HUES48 (cell line): ENCODE measurements at regions not wholly inside any gene's neighbourhood (a gene's known extent, or its start where the extent isn't known, plus 50 kb on each side); places are given as distances from the start of the nearest gene placed in this dataset.

ENCODE experiments used
- H3K27ac ChIP-seq: one replicate; pipeline ENCODE4 v1.7.0; 2013; ENCODE audit warnings: low read depth, low read length, inconsistent platforms
- H3K27me3 ChIP-seq: 2 replicates; pipeline ENCODE4 v1.6.1; 2013; ENCODE audit warnings: mild to moderate bottlenecking, low read length; ENCODE audit not compliant: control insufficient read depth, insufficient read depth
- H3K36me3 ChIP-seq: 2 replicates; pipeline ENCODE4 v1.6.1; 2013; ENCODE audit warnings: low read length; ENCODE audit not compliant: control insufficient read depth, insufficient read depth
- H3K4me1 ChIP-seq: 2 replicates; pipeline ENCODE4 v1.6.1; 2013; ENCODE audit warnings: mild to moderate bottlenecking, low read length; ENCODE audit not compliant: control insufficient read depth, insufficient read depth
- H3K4me3 ChIP-seq: 2 replicates; pipeline ENCODE4 v1.5.1; 2013; ENCODE audit warnings: mild to moderate bottlenecking, low read depth, low read length
- H3K9ac ChIP-seq: 2 replicates; pipeline ENCODE4 v1.6.1; 2013; ENCODE audit warnings: mild to moderate bottlenecking, low read depth, low read length, moderate library complexity
- H3K9me3 ChIP-seq: 2 replicates; pipeline ENCODE4 v1.6.1; 2013; ENCODE audit warnings: low read length; ENCODE audit not compliant: control insufficient read depth, insufficient read depth

DNA sequence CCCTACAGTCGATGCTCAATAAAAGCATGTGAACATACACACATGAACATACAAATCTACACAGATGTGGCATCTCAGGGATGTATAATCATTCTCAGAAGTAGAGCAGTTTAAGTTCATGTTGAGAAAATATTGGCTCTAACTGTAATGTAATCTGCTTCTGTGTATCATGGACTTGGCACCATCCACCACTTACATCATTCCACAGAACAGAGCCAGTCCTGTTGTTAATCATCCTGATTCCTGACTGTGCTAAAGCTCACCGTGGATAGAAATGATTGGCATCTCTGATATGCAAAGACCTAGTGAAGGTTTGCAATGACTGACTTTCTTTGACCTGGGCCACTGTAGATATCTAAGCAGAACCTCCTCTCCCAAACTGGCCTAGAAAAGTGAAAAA is 1141.3 kb downstream of the BCL11B start:
- Histone ChIP-seq H3K4me3 (no peak overlapping the region), H3K4me1 (no peaks in the 10 kb centered on the region), H3K9ac (no peak overlapping the region), H3K9me3 (peaks cover 3% of the 10 kb centered on the region; the same call in 1 of the 2 replicates), H3K36me3 (no peaks in the 10 kb centered on the region), H3K27ac (no peak overlapping the region), H3K27me3 (no peaks in the 10 kb centered on the region)

DNA sequence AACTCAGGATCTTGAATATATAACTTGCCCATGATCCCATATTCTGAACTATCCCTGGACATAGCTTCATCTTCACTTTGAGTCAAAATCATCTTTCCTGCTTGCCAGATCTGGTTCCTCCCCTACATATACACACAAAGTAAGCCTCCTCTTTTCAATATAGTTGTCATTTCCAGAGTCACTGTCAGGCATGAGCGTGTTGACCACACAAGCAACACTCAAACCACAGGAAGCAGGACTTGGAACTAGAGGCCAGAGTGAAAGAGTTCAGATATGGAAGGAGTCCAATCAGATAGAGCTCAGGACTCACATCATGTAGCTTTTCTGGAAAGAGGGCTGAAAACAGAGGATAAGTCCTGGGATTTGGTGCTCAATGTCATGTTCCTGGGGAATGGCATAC is 1140.6 kb downstream of the BCL11B start:
- H3K27me3 ChIP-seq = no peaks in the 10 kb centered on the region
- no peaks in the 10 kb centered on the region for H3K9me3 ChIP-seq
- no peak overlapping the region for H3K9ac ChIP-seq
- no peak overlapping the region for H3K27ac ChIP-seq
- H3K4me3 ChIP-seq = no peak overlapping the region
- no peaks in the 10 kb centered on the region for H3K4me1 ChIP-seq
- no peaks in the 10 kb centered on the region for H3K36me3 ChIP-seq

DNA sequence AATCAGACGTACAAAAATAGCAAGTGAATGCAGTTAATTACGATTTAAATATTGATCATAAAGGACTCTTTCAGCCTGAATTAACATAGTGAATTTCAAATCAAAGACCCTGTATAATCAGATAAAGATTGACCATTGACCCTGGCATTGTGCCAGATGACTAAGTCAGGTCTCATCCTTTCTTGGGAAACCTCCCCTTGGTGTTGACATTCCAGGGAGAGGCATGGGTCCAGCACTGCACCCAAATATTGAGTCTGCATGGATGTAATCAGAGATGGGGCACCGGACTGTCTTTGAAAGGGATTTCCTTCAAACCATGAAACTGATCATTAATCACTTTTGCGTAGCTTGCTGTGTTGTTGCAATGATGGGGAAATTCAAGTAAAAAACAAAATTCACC is 1138.2 kb downstream of the BCL11B start:
- peaks cover 16% of the 10 kb centered on the region for H3K4me1 ChIP-seq
- no peak overlapping the region for H3K4me3 ChIP-seq
- H3K9ac ChIP-seq = no peak overlapping the region
- H3K36me3 ChIP-seq = no peaks in the 10 kb centered on the region
- no peak overlapping the region for H3K27ac ChIP-seq
- no peaks in the 10 kb centered on the region for H3K9me3 ChIP-seq
- no peaks in the 10 kb centered on the region for H3K27me3 ChIP-seq

DNA sequence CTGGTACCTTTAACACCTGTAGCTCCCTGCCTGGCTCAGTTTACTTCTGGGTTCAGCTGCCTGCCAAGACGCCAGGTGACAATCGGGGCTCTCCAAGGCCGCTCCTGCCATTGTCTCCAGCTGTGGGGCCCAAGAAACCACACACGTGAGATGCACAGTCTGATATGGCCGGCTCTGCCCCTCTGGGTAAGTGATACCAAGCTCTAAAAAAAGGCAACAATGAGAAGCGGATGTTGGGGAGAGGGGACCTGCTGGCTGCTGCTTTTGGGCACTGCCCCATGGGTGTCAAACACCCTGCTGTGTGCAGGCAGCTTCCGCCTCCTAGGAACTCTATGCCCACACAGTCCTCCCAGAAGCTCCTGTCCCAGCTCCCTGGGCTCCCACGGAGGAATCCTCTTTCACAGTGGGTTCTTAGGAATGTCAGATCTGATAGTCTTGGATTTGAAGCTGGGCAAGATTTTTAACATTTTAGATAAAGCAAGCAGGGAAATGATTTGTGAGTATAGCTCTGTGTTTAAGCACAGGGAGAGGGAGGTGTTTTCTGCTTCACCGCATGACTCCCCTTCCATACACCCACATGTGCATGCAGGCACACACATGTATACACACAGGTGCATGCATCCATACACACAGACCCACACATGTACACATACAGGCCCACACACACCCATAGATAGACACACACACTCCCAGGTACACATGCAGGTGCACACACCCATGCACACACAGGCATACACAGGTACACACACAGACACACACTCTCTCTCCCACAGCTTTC is 1135.8 kb downstream of the BCL11B start:
- Histone ChIP-seq H3K36me3 (no peaks in the 10 kb centered on the region), H3K27ac (no peak overlapping the region), H3K9me3 (no peaks in the 10 kb centered on the region), H3K9ac (no peak overlapping the region), H3K27me3 (no peaks in the 10 kb centered on the region), H3K4me3 (no peak overlapping the region), H3K4me1 (peaks cover 16% of the 10 kb centered on the region)

DNA sequence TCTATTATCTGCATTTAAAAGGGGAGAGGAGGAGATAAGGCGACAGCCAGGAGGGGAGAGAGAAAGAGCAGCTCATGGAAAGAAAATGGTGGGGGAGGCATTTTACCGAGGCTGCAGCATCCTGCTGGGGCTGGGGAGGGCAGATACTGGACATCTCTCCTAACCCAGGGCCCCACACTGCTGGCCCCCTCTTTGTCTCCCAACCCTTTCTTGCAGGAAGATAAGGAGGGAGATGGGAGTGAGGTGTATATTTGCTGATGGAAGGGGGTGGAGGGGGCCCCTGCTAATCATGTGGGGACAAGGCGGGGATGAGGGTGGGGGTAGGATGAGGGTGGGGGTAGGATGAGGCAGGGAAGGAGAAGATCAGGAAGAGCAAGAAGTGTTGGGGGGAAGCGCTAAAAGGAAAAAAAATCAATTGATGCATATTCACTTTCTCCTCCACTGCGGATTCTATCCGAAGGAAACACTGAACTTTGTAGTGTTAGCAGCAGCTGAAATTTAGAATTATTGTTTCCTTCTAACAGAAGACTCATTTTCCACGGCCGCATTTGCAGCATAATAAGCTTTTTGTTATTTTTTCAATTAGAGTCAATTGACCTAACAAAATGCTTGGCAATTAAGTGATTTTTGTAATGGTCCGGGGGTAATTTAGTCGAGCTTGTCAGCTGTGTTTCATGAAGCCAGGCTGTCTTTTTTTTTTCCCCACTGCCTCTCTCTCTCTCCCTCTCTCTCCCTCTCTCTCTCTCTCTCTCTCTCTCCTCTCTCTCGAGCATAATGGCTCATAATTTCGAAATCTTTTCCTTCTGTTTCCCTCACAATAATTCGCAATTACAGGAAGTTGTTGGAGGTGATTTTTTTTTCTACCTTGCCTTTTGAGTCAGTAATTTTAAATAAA is 1134.6 kb downstream of the BCL11B start:
- peaks cover 16% of the 10 kb centered on the region for H3K4me1 ChIP-seq
- H3K27me3 ChIP-seq = no peaks in the 10 kb centered on the region
- H3K27ac ChIP-seq = no peak overlapping the region
- no peaks in the 10 kb centered on the region for H3K9me3 ChIP-seq
- no peaks in the 10 kb centered on the region for H3K36me3 ChIP-seq
- H3K4me3 ChIP-seq = no peak overlapping the region
- no peak overlapping the region for H3K9ac ChIP-seq

DNA sequence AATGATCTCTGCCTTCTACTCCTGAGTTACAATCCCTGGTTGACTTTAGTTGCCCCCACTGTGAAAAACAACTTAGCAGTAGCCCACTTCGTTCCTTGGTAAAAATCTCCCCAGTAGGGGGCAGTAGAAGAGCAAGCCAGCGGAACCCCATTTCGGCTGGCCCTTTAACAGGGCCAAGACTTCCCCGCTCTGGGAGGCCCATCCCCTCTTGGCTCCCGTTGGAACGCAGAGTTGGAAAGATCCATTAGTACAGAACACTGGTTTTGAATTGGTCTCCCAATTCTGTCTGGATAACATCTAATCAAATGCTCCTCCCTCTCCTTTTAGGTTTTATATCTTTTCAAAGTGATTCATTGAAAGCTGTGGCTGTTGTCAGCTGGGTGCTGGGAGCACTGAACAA is 1133.3 kb downstream of the BCL11B start:
- no peaks in the 10 kb centered on the region for H3K27me3 ChIP-seq
- peaks cover 16% of the 10 kb centered on the region for H3K4me1 ChIP-seq
- H3K9me3 ChIP-seq = no peaks in the 10 kb centered on the region
- no peak overlapping the region for H3K4me3 ChIP-seq
- no peak overlapping the region for H3K27ac ChIP-seq
- no peak overlapping the region for H3K9ac ChIP-seq
- no peaks in the 10 kb centered on the region for H3K36me3 ChIP-seq

DNA sequence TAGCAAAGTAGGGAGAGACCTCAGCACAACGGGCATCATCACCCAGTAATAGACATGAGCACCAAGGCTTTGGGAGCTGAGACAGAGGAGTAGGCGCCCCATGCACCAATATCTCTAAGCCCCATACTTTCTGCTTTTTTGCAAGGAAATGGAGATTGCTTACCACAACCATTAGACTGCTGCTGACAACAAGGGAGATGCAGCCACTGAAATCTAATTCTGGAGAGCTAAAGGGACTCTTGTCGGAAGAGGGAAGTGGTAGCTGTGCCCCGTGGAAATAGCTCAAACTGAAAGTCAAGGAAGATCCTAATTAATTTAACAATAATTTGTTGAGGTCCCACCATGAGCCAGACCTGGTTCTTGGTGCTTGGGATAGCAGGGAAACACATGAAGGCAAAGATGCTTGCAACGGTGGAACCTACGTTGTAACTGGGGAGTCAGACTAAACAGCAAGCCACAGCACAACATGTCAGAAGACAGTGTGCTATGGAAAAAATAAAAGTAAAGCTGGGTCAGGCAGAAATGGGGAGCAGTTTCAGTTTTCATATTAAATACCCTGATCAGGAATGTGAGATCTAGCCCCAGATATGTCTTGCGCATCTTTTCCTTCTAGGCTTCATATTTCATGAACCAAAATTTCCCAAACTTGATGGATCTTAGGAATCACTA is 1131.0 kb downstream of the BCL11B start:
- Histone ChIP-seq H3K4me3 (no peak overlapping the region), H3K27ac (no peak overlapping the region), H3K27me3 (no peaks in the 10 kb centered on the region), H3K9ac (no peak overlapping the region), H3K4me1 (peaks cover 16% of the 10 kb centered on the region), H3K9me3 (no peaks in the 10 kb centered on the region), H3K36me3 (no peaks in the 10 kb centered on the region)

DNA sequence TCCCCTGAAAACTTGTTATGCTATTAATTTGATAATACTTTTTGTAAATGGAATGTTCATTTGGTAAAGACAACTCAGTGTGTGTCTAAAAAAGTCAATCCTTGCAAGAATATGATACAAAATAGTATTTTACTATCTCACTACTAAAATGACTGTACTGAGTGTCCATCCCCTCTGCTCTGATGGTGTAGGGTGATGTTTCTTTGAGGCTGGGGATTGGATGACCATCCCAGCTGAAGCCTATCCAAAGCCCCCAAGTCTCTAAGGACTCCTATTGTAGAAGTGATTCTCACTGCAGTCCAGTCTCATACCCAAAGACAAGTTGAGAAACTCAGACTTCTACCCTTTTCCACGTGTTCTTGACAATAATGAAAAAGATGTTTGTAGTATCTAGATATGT is 1128.4 kb downstream of the BCL11B start:
- peaks cover 10% of the 10 kb centered on the region for H3K4me1 ChIP-seq
- no peaks in the 10 kb centered on the region for H3K36me3 ChIP-seq
- no peak overlapping the region for H3K4me3 ChIP-seq
- H3K9me3 ChIP-seq = no peaks in the 10 kb centered on the region
- H3K9ac ChIP-seq = no peak overlapping the region
- no peaks in the 10 kb centered on the region for H3K27me3 ChIP-seq
- no peak overlapping the region for H3K27ac ChIP-seq

DNA sequence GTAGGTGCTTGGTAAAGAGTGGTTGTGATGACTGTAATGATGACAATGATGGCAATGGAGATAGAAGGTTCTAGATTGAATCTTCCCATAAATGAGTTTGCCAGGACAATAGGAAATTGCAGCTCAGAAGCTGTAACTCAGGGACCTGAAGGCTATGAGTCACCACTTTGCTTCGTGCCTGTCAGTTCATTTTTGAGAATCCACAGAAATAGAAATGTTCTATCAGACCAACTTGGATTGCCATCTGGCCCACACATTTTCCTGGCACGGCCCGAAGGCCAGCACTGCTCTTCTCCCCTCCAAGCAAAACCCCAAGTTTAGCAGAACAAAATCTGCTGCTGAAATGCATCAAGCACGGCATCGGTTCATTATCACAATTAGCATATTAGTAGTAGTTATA is 1127.0 kb downstream of the BCL11B start:
- H3K4me1 ChIP-seq = peaks cover 10% of the 10 kb centered on the region
- H3K27ac ChIP-seq = no peak overlapping the region
- H3K27me3 ChIP-seq = no peaks in the 10 kb centered on the region
- no peak overlapping the region for H3K9ac ChIP-seq
- H3K36me3 ChIP-seq = no peaks in the 10 kb centered on the region
- H3K4me3 ChIP-seq = no peak overlapping the region
- H3K9me3 ChIP-seq = no peaks in the 10 kb centered on the region

DNA sequence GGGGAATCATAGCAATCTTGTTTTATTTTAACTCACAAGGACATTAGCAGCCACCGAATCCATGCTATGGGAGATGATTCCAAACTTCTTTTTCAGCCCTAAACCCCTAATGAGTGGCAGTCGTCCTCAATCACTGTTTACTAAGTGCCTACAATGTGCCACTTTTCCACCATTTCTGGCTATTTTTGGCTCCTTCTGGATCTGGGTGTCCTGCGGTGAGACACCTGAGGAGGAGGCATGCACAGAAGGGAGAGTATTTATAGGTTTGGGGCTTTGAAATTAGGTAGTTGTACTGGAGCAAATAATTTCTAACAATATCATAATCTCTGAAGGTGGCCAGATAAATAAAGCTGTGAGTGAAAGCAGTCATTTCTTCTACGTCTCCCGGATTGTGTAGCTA is 1125.6 kb downstream of the BCL11B start:
- no peaks in the 10 kb centered on the region for H3K27me3 ChIP-seq
- H3K36me3 ChIP-seq = no peaks in the 10 kb centered on the region
- H3K4me3 ChIP-seq = no peak overlapping the region
- H3K9me3 ChIP-seq = no peaks in the 10 kb centered on the region
- H3K9ac ChIP-seq = no peak overlapping the region
- H3K4me1 ChIP-seq = peaks cover 10% of the 10 kb centered on the region
- no peak overlapping the region for H3K27ac ChIP-seq

DNA sequence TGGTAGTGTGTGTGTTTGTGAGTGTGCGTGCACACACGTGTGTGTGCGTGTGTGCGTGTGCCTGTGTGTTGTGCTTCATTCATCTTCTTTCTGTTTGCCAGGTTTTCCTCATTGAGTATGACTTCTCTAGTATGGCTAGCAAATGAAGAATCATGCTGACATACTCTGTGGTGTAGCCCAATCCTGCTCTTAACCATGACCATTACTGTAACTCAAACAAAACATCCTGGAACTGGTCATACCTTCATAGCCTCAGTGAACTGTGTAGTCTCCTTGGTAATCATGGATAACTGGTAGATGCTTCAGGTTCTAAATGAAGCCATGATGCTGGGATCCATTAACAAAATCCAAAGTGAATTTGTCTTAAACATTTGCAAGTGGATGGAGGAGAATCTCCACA is 1117.7 kb downstream of the BCL11B start:
- H3K27ac ChIP-seq = no peak overlapping the region

More for the DNA sequence above, 1117.7 kb downstream of the BCL11B start:
- no peaks in the 10 kb centered on the region for H3K9me3 ChIP-seq
- no peaks in the 10 kb centered on the region for H3K36me3 ChIP-seq
- H3K4me1 ChIP-seq = no peaks in the 10 kb centered on the region; the same call in 1 of the 2 replicates
- H3K9ac ChIP-seq = no peak overlapping the region
- H3K27me3 ChIP-seq = no peaks in the 10 kb centered on the region
- H3K4me3 ChIP-seq = no peak overlapping the region
